ENCODE measurements at regions not wholly inside any gene's neighbourhood (a gene's known extent, or its start where the extent isn't known, plus 50 kb on each side); places are given as distances from the start of the nearest gene placed in this dataset.

DNA sequence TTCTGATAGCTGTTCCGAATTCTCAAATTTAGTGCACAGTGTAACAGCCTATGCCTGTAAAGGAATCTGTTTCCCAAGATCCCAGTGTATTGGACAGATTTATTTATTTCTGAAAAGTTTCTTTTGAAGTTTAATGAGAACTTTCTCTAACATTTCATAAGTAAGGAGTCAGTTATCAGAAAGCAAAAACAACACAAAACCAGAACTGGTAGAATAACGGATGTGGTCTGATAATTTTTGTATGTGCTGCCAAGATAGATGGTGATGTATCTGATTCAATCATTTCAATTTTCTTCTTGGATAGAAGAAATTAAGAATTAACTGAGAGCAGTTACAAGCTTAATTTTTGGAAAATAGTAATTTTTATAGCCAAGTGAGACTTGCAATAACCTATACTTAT is 374.3 kb downstream of the SOCS6 start:
- TF ChIP-seq, protein P1, sequence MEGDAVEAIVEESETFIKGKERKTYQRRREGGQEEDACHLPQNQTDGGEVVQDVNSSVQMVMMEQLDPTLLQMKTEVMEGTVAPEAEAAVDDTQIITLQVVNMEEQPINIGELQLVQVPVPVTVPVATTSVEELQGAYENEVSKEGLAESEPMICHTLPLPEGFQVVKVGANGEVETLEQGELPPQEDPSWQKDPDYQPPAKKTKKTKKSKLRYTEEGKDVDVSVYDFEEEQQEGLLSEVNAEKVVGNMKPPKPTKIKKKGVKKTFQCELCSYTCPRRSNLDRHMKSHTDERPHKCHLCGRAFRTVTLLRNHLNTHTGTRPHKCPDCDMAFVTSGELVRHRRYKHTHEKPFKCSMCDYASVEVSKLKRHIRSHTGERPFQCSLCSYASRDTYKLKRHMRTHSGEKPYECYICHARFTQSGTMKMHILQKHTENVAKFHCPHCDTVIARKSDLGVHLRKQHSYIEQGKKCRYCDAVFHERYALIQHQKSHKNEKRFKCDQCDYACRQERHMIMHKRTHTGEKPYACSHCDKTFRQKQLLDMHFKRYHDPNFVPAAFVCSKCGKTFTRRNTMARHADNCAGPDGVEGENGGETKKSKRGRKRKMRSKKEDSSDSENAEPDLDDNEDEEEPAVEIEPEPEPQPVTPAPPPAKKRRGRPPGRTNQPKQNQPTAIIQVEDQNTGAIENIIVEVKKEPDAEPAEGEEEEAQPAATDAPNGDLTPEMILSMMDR (IDR thresholded peaks at IDR 0.05), result no peak
- TF ChIP-seq POLR2A (IDR thresholded peaks at IDR 0.05) (no peak), POLR2AphosphoS5 (IDR thresholded peaks at IDR 0.05) (no peak)
